GM12878 (cell line): ENCODE measurements at regions not wholly inside any gene's neighbourhood (a gene's known extent, or its start where the extent isn't known, plus 50 kb on each side); places are given as distances from the start of the nearest gene placed in this dataset.

Experiments
- ATAC-seq: fragments of 200-7000 bp; cut with Tn5 transposase; 3 replicates; pipeline ENCODE4 v1.9.1; 2020; ENCODE audit warnings: mild to moderate bottlenecking, moderate library complexity
- BruUV-seq: library from RNA; stranded (reverse); fragments of 400-500 nt; replicated peaks from 2 replicates; lab custom pipeline; 2021; lab: Mats Ljungman, UMichigan
- CTCF ChIA-PET: fragments of 300-600 bp; sonication (Branson Sonifier 250); formaldehyde crosslinking; extraction: SDS; loops from one replicate; lab custom pipeline; 2021; ENCODE audit warnings: inconsistent platforms; lab: Yijun Ruan, JAX
- POLR2A ChIA-PET: fragments of 350-600 bp; formaldehyde crosslinking; extraction: SDS; loops from one replicate; lab custom pipeline; 2021; ENCODE audit warnings: inconsistent platforms; lab: Charles Lee
- RAD21 ChIA-PET: fragments of 300-600 bp; sonication (Branson Sonifier 250); formaldehyde crosslinking; loops from one replicate; lab custom pipeline; 2023; ENCODE audit warnings: antibody characterized with exemption; ENCODE audit not compliant: unreplicated experiment; lab: Charles Lee
- SMC1A ChIA-PET: fragments of 300-600 bp; sonication (Branson Sonifier 250); formaldehyde crosslinking; loops from one replicate; lab custom pipeline; 2023; ENCODE audit not compliant: unreplicated experiment, uncharacterized antibody; lab: Charles Lee
- DNase-seq: peaks from one replicate; pipeline ENCODE4 v3.0.0-alpha.2; 2011; ENCODE audit warnings: low read depth, low spot score
- FAIRE-seq: peaks from 3 replicates; lab custom pipeline; 2011; peaks lifted over from hg19 to GRCh38; lab: Jason Lieb, UNC
- H2AFZ ChIP-seq: 2 replicates; pipeline ENCODE4 v1.6.0; 2011; ENCODE audit warnings: low read depth, low read length, control low read depth; ENCODE audit not compliant: control insufficient read depth
- H3K27ac ChIP-seq: 2 replicates; pipeline ENCODE4 v1.5.1; 2011; ENCODE audit warnings: control low read depth; ENCODE audit not compliant: control insufficient read depth, insufficient read depth
- H3K27me3 ChIP-seq, 2 experiments: replicated peaks in 1 of 2; 2 replicates each; pipeline versions ENCODE4 v1.6.0 to v1.6.1; 2011; ENCODE audit warnings: low read length in 1 of 2; ENCODE audit not compliant: control insufficient read depth in 2 of 2, insufficient read depth in 2 of 2
- H3K36me3 ChIP-seq, 2 experiments: 2 replicates each; pipeline ENCODE4 v1.5.1; 2011; ENCODE audit warnings: low read length in 1 of 2; ENCODE audit not compliant: control insufficient read depth in 2 of 2, insufficient read depth in 2 of 2
- H3K4me1 ChIP-seq: 2 replicates; pipeline ENCODE4 v1.6.1; 2011; ENCODE audit warnings: mild to moderate bottlenecking, low read length, moderate library complexity, mixed read lengths; ENCODE audit not compliant: control insufficient read depth, insufficient read depth
- H3K4me2 ChIP-seq: 2 replicates; pipeline ENCODE4 v1.6.0; 2011; ENCODE audit warnings: control low read depth; ENCODE audit not compliant: control insufficient read depth, insufficient read depth
- H3K4me3 ChIP-seq: fragments of 200-600 bp; sonication (generic); 2 replicates; pipeline ENCODE4 v1.5.1; 2016
- H3K79me2 ChIP-seq: 2 replicates; pipeline ENCODE4 v1.6.0; 2011; ENCODE audit warnings: low read length; ENCODE audit not compliant: control insufficient read depth, insufficient read depth
- H3K9ac ChIP-seq: 2 replicates; pipeline ENCODE4 v1.8.0; 2011; ENCODE audit warnings: low read length, control low read depth, mixed read lengths; ENCODE audit not compliant: control insufficient read depth, insufficient read depth
- H3K9me3 ChIP-seq: replicated peaks from 3 replicates; pipeline ENCODE4 v1.5.1; 2011; ENCODE audit warnings: mild to moderate bottlenecking, low read length; ENCODE audit not compliant: control insufficient read depth, insufficient read depth
- H4K20me1 ChIP-seq: 2 replicates; pipeline ENCODE4 v1.6.0; 2011; ENCODE audit not compliant: control insufficient read depth, insufficient read depth
- ASH2L ChIP-seq: fragments of 300-600, 200-600 bp; sonication (generic); IDR thresholded peaks from 2 replicates; pipeline ENCODE4 v1.6.1; 2017; ENCODE audit warnings: low read depth, mild to moderate bottlenecking, borderline replicate concordance
- ATF7 ChIP-seq: fragments of 450-650 bp; IDR thresholded peaks from 2 replicates; pipeline ENCODE4 v1.6.1; 2016; ENCODE audit warnings: low read depth, mild to moderate bottlenecking
- CBFB ChIP-seq: IDR thresholded peaks from 2 replicates; pipeline ENCODE4 v1.6.1; 2016; ENCODE audit warnings: antibody characterized with exemption, low read depth
- DPF2 ChIP-seq: fragments of 450-650 bp; IDR thresholded peaks from 2 replicates; pipeline ENCODE4 v1.6.1; 2017; ENCODE audit warnings: mild to moderate bottlenecking
- NRF1 ChIP-seq: conservative IDR thresholded peaks from 2 replicates; pipeline ENCODE4 v1.6.1; 2011; ENCODE audit warnings: mild to moderate bottlenecking, low read depth, low read length, improper control_type of control experiment
- SRF ChIP-seq, 2 experiments: IDR thresholded peaks; 2 replicates each; pipeline ENCODE4 v1.6.1; 2011; ENCODE audit warnings: low read depth in 2 of 2, low read length in 2 of 2, mild to moderate bottlenecking in 1 of 2, moderate library complexity in 1 of 2
- TCF7 ChIP-seq: IDR thresholded peaks from 2 replicates; pipeline ENCODE4 v1.6.1; 2014; ENCODE audit warnings: antibody characterized with exemption, borderline replicate concordance
- ZNF384 ChIP-seq: IDR thresholded peaks from 2 replicates; pipeline ENCODE4 v1.6.1; 2012; ENCODE audit warnings: low read depth, mild to moderate bottlenecking, low read length, improper control_type of control experiment, borderline replicate concordance
- ZZZ3 ChIP-seq: IDR thresholded peaks from 2 replicates; pipeline ENCODE4 v1.6.1; 2011; ENCODE audit warnings: low read depth; ENCODE audit not compliant: control insufficient read depth, insufficient read length
- WGBS: methylation state at CpG from one replicate; pipeline ENCODE4 v1.1.6; 2016; ENCODE audit warnings: low lambda C conversion rate; ENCODE audit not compliant: insufficient replicate concordance, insufficient coverage; ENCODE audit errors: missing lambda C conversion rate; 5-methylcytosine and 5-hydroxymethylcytosine counted together
- in situ Hi-C: fragments of 300-500 bp; cut with MboI; formaldehyde crosslinking; loops from 9 replicates; pipeline ENCODE4 v1.14.3; 2018; ENCODE audit warnings: mixed read lengths
- intact Hi-C: fragments of 100-400 bp; cut with micrococcal nuclease; formaldehyde crosslinking; loops from one replicate; pipeline ENCODE4 v1.14.2; 2022; ENCODE audit not compliant: unreplicated experiment
- TF ChIP-seq, protein P1 (sequence below): fragments of 450-650 bp; IDR thresholded peaks from 2 replicates; pipeline ENCODE4 v1.6.1; 2017; ENCODE audit warnings: low read depth, mild to moderate bottlenecking, moderate library complexity
- TF ChIP-seq, protein P2 (sequence below): IDR thresholded peaks from 2 replicates; pipeline ENCODE4 v1.6.1; 2012; ENCODE audit warnings: low read depth, low read length, improper control_type of control experiment

- TF ChIP-seq DPF2: no peak
- TF ChIP-seq CBFB: no peak
- TF ChIP-seq, protein P1, sequence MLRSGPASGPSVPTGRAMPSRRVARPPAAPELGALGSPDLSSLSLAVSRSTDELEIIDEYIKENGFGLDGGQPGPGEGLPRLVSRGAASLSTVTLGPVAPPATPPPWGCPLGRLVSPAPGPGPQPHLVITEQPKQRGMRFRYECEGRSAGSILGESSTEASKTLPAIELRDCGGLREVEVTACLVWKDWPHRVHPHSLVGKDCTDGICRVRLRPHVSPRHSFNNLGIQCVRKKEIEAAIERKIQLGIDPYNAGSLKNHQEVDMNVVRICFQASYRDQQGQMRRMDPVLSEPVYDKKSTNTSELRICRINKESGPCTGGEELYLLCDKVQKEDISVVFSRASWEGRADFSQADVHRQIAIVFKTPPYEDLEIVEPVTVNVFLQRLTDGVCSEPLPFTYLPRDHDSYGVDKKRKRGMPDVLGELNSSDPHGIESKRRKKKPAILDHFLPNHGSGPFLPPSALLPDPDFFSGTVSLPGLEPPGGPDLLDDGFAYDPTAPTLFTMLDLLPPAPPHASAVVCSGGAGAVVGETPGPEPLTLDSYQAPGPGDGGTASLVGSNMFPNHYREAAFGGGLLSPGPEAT: no peak
- TF ChIP-seq ATF7: no peak
- TF ChIP-seq ZNF384: no peak
- TF ChIP-seq SRF (IDR thresholded peaks at IDR 0.05; ENCODE audit: low read depth in 2 of 2, low read length in 2 of 2): no peak
- no peak for TF ChIP-seq TCF7
- TF ChIP-seq, all 136 proteins: peak for 0
These were observed 1295.6 kb upstream of the CITED2 start (continued) for GRCh38 chr6:140670021-140670420.

DNA sequence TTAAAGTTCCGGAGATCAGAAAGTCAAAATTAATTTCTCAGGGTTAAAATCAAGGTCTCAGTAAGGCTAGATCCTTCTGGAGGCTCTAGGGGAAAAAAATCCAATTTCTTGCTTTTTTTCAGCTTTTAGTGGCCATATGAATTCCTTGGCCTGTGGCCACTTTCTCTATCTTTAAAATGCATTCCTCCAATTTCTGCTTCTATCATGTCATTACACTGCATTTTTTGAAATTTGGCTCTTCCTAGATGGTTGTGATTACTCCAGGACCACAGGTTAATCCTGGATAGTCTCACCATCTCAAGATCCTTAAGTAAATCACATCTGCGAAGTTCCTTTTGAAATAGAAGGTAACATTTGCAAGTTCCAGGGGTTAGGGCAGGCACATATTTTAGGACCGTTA, 1294.9 kb upstream of the CITED2 start:
- intact Hi-C loops (no loop called here), in situ Hi-C loops (no loop called here)
- WGBS: 22% methylated on average over 3 of the region's 3 CpGs
- Histone ChIP-seq H2AFZ (no peak overlapping the region), H3K4me2 (no peak overlapping the region), H3K4me3 (no peak overlapping the region), H3K27me3 (no peaks in the 10 kb centered on the region), H3K27ac (no peak overlapping the region), H3K36me3 (no peaks in the 10 kb centered on the region; a peak in 1 of 4 replicates), H3K79me2 (no peaks in the 10 kb centered on the region), H3K4me1 (no peaks in the 10 kb centered on the region), H4K20me1 (no peaks in the 10 kb centered on the region), H3K9ac (no peak overlapping the region), H3K9me3 (no peaks in the 10 kb centered on the region; the same call in 2 of the 3 replicates)
- BruUV-seq: no TSS peak
- ATAC-seq (no peak), DNase-seq (no peak), FAIRE-seq (no peak)
- TF ChIP-seq ASH2L (no peak), ZZZ3 (no peak), DPF2 (no peak), NRF1 (no peak)
- TF ChIP-seq, protein P2, sequence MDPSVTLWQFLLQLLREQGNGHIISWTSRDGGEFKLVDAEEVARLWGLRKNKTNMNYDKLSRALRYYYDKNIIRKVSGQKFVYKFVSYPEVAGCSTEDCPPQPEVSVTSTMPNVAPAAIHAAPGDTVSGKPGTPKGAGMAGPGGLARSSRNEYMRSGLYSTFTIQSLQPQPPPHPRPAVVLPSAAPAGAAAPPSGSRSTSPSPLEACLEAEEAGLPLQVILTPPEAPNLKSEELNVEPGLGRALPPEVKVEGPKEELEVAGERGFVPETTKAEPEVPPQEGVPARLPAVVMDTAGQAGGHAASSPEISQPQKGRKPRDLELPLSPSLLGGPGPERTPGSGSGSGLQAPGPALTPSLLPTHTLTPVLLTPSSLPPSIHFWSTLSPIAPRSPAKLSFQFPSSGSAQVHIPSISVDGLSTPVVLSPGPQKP: no peak
- SMC1A ChIA-PET: interaction anchor here (0.8 to 0.9 kb wide), 2 partner anchors 34 to 1300 kb away, joined by 3 read pairs; no protein-coding TSS in a partner anchor
- RAD21 ChIA-PET: no interaction called here
- CTCF ChIA-PET: no interaction called here
- POLR2A ChIA-PET: no interaction called here
